GM23338 (cell line): ENCODE measurements at regions not wholly inside any gene's neighbourhood (a gene's known extent, or its start where the extent isn't known, plus 50 kb on each side); places are given as distances from the start of the nearest gene placed in this dataset.

Experiments used
- ATAC-seq: fragments of 200-7000 bp; cut with Tn5 transposase; 3 replicates; pipeline ENCODE4 v1.9.1; 2020
- DNase-seq: peaks from one replicate; pipeline ENCODE4 v3.0.0-alpha.2; 2015; ENCODE audit warnings: low spot score
- H2AFZ ChIP-seq: fragments of 200-600 bp; sonication (generic); 2 replicates; pipeline ENCODE4 v1.8.0; 2016; ENCODE audit warnings: antibody characterized with exemption, mild to moderate bottlenecking, moderate library complexity
- H3F3A ChIP-seq: fragments of 200-600 bp; sonication (generic); replicated peaks from 2 replicates; pipeline ENCODE4 v1.8.0; 2017; ENCODE audit warnings: antibody characterized with exemption, mixed run types, low read depth
- H3K27ac ChIP-seq: fragments of 200-600 bp; sonication (generic); 2 replicates; pipeline ENCODE4 v1.6.1; 2016; ENCODE audit warnings: low read depth
- H3K27me3 ChIP-seq: fragments of 200-600 bp; sonication (generic); 2 replicates; pipeline ENCODE4 v1.8.0; 2016; ENCODE audit warnings: mild to moderate bottlenecking, mixed run types, moderate library complexity; ENCODE audit not compliant: insufficient read depth
- H3K36me3 ChIP-seq: fragments of 200-600 bp; sonication (generic); 2 replicates; pipeline ENCODE4 v1.8.0; 2016; ENCODE audit warnings: mild to moderate bottlenecking; ENCODE audit not compliant: insufficient read depth
- H3K4me1 ChIP-seq: fragments of 200-600 bp; sonication (generic); 2 replicates; pipeline ENCODE4 v1.8.0; 2016; ENCODE audit warnings: mild to moderate bottlenecking, moderate library complexity; ENCODE audit not compliant: insufficient read depth
- H3K4me2 ChIP-seq: fragments of 200-600 bp; sonication (generic); 2 replicates; pipeline ENCODE4 v1.7.1; 2017; ENCODE audit warnings: mixed run types
- H3K4me3 ChIP-seq: fragments of 200-600 bp; sonication (generic); 2 replicates; pipeline ENCODE4 v1.6.1; 2016; ENCODE audit warnings: mixed run types
- H3K79me2 ChIP-seq: fragments of 200-600 bp; sonication (generic); replicated peaks from 2 replicates; pipeline ENCODE4 v1.8.0; 2017; ENCODE audit warnings: mild to moderate bottlenecking; ENCODE audit not compliant: insufficient read depth
- H3K9me2 ChIP-seq: fragments of 200-600 bp; sonication (generic); 2 replicates; pipeline ENCODE4 v1.8.0; 2017; ENCODE audit not compliant: insufficient read depth
- H4K20me1 ChIP-seq: fragments of 200-600 bp; sonication (generic); replicated peaks from 2 replicates; pipeline ENCODE4 v1.8.0; 2017; ENCODE audit warnings: mild to moderate bottlenecking; ENCODE audit not compliant: insufficient read depth
- H3K27ac Mint-ChIP-seq: 2 replicates; pipeline ENCODE4 v1.8.0; 2020; ENCODE audit warnings: inconsistent platforms, mild to moderate bottlenecking, moderate library complexity, mixed read lengths
- H3K27me3 Mint-ChIP-seq: 3 replicates; pipeline ENCODE4 v1.8.0; 2022; ENCODE audit warnings: low read depth, mild to moderate bottlenecking, moderate library complexity, mixed read lengths, inconsistent platforms; ENCODE audit not compliant: insufficient read depth, poor library complexity
- H3K36me3 Mint-ChIP-seq: 3 replicates; pipeline ENCODE4 v1.8.0; 2021; ENCODE audit warnings: low read depth, mild to moderate bottlenecking, inconsistent platforms, moderate library complexity, mixed read lengths
- H3K4me1 Mint-ChIP-seq: 3 replicates; pipeline ENCODE4 v1.8.0; 2020; ENCODE audit warnings: mild to moderate bottlenecking, inconsistent platforms, mixed read lengths
- H3K4me3 Mint-ChIP-seq: 3 replicates; pipeline ENCODE4 v1.8.0; 2021; ENCODE audit warnings: moderate library complexity, mild to moderate bottlenecking, inconsistent platforms, mixed read lengths
- H3K9me3 Mint-ChIP-seq: 3 replicates; pipeline ENCODE4 v1.8.0; 2020; ENCODE audit warnings: moderate library complexity, mild to moderate bottlenecking, inconsistent platforms, mixed read lengths
- CREB1 ChIP-seq: fragments of 250-450 bp; sonication (Bioruptor Pico); IDR thresholded peaks from 2 replicates; pipeline ENCODE4 v1.5.0; 2020; ENCODE audit warnings: low read depth, mild to moderate bottlenecking, moderate library complexity
- CTCF ChIP-seq, 2 experiments: fragments of 200-600 bp in 1 of 2; sonication (generic) in 1 of 2; conservative IDR thresholded peaks; 2 replicates each; pipeline versions ENCODE4 v1.5.1 to v1.6.1; 2016 to 2017; ENCODE audit warnings: antibody characterized with exemption in 2 of 2, low read depth in 2 of 2, mild to moderate bottlenecking in 2 of 2, moderate library complexity in 1 of 2
- EZH2 ChIP-seq: fragments of 200-600 bp; sonication (generic); IDR thresholded peaks from one replicate; pipeline ENCODE4 v1.8.0; 2017; ENCODE audit warnings: antibody characterized with exemption, mild to moderate bottlenecking, low read depth; ENCODE audit not compliant: unreplicated experiment
- EZH2phosphoT487 ChIP-seq: fragments of 200-600 bp; sonication (generic); IDR thresholded peaks from one replicate; pipeline ENCODE4 v1.8.1; 2018; ENCODE audit warnings: antibody characterized with exemption; ENCODE audit not compliant: unreplicated experiment
- JUNB ChIP-seq: IDR thresholded peaks from one replicate; pipeline ENCODE4 v1.6.1; 2016; ENCODE audit warnings: antibody characterized with exemption; ENCODE audit not compliant: unreplicated experiment
- NANOG ChIP-seq: IDR thresholded peaks from 2 replicates; pipeline ENCODE4 v1.6.1; 2016; ENCODE audit warnings: antibody characterized with exemption, borderline replicate concordance
- STAT1 ChIP-seq: IDR thresholded peaks from one replicate; pipeline ENCODE4 v1.6.1; 2016; ENCODE audit warnings: antibody characterized with exemption; ENCODE audit not compliant: unreplicated experiment
- ZNF331 ChIP-seq: fragments of 250-450 bp; sonication (Bioruptor Pico); IDR thresholded peaks from 2 replicates; pipeline ENCODE4 v1.5.0; 2020; ENCODE audit warnings: low read depth, mild to moderate bottlenecking, moderate library complexity
- ZNF462 ChIP-seq: fragments of 250-450 bp; sonication (Bioruptor Pico); IDR thresholded peaks from 2 replicates; pipeline ENCODE4 v1.5.0; 2020; ENCODE audit warnings: mild to moderate bottlenecking, moderate library complexity

- Mint-ChIP-seq H3K36me3 (no peaks in the 10 kb centered on the region), H3K4me3 (no peak overlapping the region), H3K27me3 (peaks cover 2% of the 10 kb centered on the region), H3K4me1 (no peaks in the 10 kb centered on the region), H3K27ac (no peak overlapping the region), H3K9me3 (no peaks in the 10 kb centered on the region)
- H3K4me1 ChIP-seq: no peaks in the 10 kb centered on the region
- DNase-seq (no peak), ATAC-seq (no peak)
- no peak overlapping the region for H3K27ac ChIP-seq
- no peak overlapping the region for H2AFZ ChIP-seq
- no peaks in the 10 kb centered on the region for H3F3A ChIP-seq
- H3K9me2 ChIP-seq: no peaks in the 10 kb centered on the region; the same call in 1 of the 2 replicates
- H4K20me1 ChIP-seq: no peaks in the 10 kb centered on the region
- H3K4me3 ChIP-seq: no peak overlapping the region
- no peaks in the 10 kb centered on the region for H3K27me3 ChIP-seq
- H3K4me2 ChIP-seq: no peak overlapping the region
- TF ChIP-seq CREB1 (CRISPR knock-in tag) (no peak), ZNF331 (CRISPR knock-in tag) (no peak), NANOG (no peak), CTCF (conservative IDR thresholded peaks at IDR 0.05; ENCODE audit: low read depth in 2 of 2) (no peak), JUNB (no peak), EZH2phosphoT487 (no peak), EZH2 (no peak), ZNF462 (CRISPR knock-in tag) (no peak), STAT1 (no peak)
- no peaks in the 10 kb centered on the region for H3K79me2 ChIP-seq
- H3K36me3 ChIP-seq: no peaks in the 10 kb centered on the region
Observed at GRCh38 chr1:193514397-193514796, 328.0 kb upstream of the B3GALT2 start.
